ENCODE measurements at regions not wholly inside any gene's neighbourhood (a gene's known extent, or its start where the extent isn't known, plus 50 kb on each side); places are given as distances from the start of the nearest gene placed in this dataset.
A peak's percentile ranks its signal among the peaks of the same experiment; 100 is the strongest.

- TF ChIP-seq SP1 (CRISPR knock-in tag; IDR thresholded peaks at IDR 0.05) (no peak), KLF10 (CRISPR knock-in tag; IDR thresholded peaks at IDR 0.05) (no peak), ZNF316 (IDR thresholded peaks at IDR 0.05) (peak; percentile 76), KDM2B (CRISPR knock-in tag; IDR thresholded peaks at IDR 0.05) (no peak), BDP1 (IDR thresholded peaks at IDR 0.05; ENCODE audit: insufficient read depth, insufficient read length) (no peak), HOMEZ (CRISPR knock-in tag; IDR thresholded peaks at IDR 0.05) (no peak), GABPA (tag; conservative IDR thresholded peaks at IDR 0.05; ENCODE audit: low read depth) (0 out of 2 replicates have a peak, but pooled peaks have one; percentile 15), DPF2 (IDR thresholded peaks at IDR 0.05) (no peak), C11orf30 (IDR thresholded peaks at IDR 0.05; ENCODE audit: low read depth) (peak; percentile 51; the same call in 1 of the 2 replicates), CTCF (IDR thresholded peaks at IDR 0.05 in 2 of 3, conservative IDR thresholded peaks at IDR 0.05 in 1 of 3; ENCODE audit: insufficient read depth in 2 of 3, low read depth in 1 of 3, low read length in 3 of 3) (no peak)
- TF ChIP-seq, protein P1, sequence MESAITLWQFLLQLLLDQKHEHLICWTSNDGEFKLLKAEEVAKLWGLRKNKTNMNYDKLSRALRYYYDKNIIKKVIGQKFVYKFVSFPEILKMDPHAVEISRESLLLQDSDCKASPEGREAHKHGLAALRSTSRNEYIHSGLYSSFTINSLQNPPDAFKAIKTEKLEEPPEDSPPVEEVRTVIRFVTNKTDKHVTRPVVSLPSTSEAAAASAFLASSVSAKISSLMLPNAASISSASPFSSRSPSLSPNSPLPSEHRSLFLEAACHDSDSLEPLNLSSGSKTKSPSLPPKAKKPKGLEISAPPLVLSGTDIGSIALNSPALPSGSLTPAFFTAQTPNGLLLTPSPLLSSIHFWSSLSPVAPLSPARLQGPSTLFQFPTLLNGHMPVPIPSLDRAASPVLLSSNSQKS (CRISPR knock-in tag; IDR thresholded peaks at IDR 0.05) = no peak
Measured at GRCh38 chr4:84298023-84298718, 200.9 kb downstream of the NKX6-1 start (continued).

Data from K562 (cell line).